ENCODE measurements at regions not wholly inside any gene's neighbourhood (a gene's known extent, or its start where the extent isn't known, plus 50 kb on each side); places are given as distances from the start of the nearest gene placed in this dataset.

DNA sequence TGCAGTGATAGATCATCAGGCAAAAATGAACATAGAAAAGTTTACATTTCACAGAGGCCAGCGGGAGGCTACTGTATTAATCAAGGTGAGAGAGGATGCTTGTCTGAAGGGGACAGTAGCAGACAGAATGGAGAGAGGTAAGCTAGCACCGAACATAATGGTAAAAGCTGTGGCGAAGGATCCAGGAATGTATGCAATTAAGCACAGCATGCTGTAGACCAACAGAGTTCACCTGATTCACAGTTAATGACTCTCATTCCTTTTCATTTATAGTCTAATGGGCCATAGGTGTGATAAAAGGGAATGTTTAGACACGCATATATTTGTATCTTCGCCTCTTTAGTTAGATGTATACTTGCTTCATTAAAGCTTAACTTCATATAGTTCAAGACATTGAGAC lies 150.9 kb upstream of the MBL2 start:
- intact Hi-C loops (cut with micrococcal nuclease), result no loop called here
- Mint-ChIP-seq H3K9me3 (ENCODE audit: unreplicated experiment) (no peaks in the 10 kb centered on the region), H3K4me1 (ENCODE audit: insufficient read depth, unreplicated experiment) (no peaks in the 10 kb centered on the region), H3K27ac (ENCODE audit: low read depth, unreplicated experiment) (no peak overlapping the region), H3K27me3 (ENCODE audit: insufficient read depth, unreplicated experiment) (no peaks in the 10 kb centered on the region), H3K36me3 (ENCODE audit: insufficient read depth, unreplicated experiment) (no peaks in the 10 kb centered on the region), H3K4me3 (ENCODE audit: unreplicated experiment) (no peak overlapping the region)
- no peak for TF ChIP-seq CTCF (IDR thresholded peaks at IDR 0.05; ENCODE audit: unreplicated experiment)
- no peak for DNase-seq (ENCODE audit: unreplicated experiment)
- POLR2A ChIA-PET, result no interaction called here
- BruUV-seq (replicated peaks), result no TSS peak
- CTCF ChIA-PET, result no interaction called here

DNA sequence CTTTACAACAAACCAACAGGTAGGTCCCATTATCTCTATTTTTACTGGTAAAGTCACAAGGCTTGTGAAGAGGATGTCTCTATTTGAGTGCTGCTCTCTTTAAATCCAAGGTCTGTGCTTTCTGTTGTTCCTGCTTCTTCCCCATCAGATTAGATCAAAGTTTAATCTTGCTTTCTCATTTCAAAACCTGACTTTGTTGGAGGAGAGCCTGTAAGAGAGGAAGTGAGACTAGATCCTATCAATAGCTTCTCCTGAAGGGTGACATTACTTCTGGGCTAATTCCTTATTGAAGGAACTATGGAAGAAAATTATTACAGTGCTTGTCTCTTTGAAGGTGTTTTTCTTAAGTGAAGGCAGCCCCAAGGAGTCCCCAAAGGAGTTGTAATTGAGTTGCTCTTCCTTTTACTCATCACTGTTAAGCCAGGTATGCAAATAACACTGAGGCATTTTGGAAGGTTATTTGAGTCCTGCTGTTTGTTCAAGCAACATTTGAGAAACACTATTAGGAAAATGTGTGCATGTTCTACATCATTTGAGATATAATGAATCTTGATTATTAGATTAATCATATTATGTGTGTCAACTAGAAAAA lies 146.2 kb upstream of the MBL2 start:
- Mint-ChIP-seq H3K27me3 (ENCODE audit: insufficient read depth, unreplicated experiment) (no peaks in the 10 kb centered on the region), H3K4me3 (ENCODE audit: unreplicated experiment) (no peak overlapping the region), H3K36me3 (ENCODE audit: insufficient read depth, unreplicated experiment) (no peaks in the 10 kb centered on the region), H3K4me1 (ENCODE audit: insufficient read depth, unreplicated experiment) (no peaks in the 10 kb centered on the region), H3K9me3 (ENCODE audit: unreplicated experiment) (no peaks in the 10 kb centered on the region), H3K27ac (ENCODE audit: low read depth, unreplicated experiment) (no peak overlapping the region)
- TF ChIP-seq CTCF (IDR thresholded peaks at IDR 0.05; ENCODE audit: unreplicated experiment), result no peak
- intact Hi-C loops (cut with micrococcal nuclease), result no loop called here
- POLR2A ChIA-PET, result interaction anchor here (1.1 kb wide), 1 partner anchor 22 kb away, joined by 3 read pairs; no protein-coding TSS in a partner anchor
- CTCF ChIA-PET, result no interaction called here
- BruUV-seq (replicated peaks), result no TSS peak
- no peak for DNase-seq (ENCODE audit: unreplicated experiment)

GRCh38 chr10:52915391-52915790 lies 142.8 kb upstream of the MBL2 start:
- no peaks in the 10 kb centered on the region for H3K36me3 Mint-ChIP-seq (ENCODE audit: insufficient read depth, unreplicated experiment)
- H3K9me3 Mint-ChIP-seq (ENCODE audit: unreplicated experiment), result no peaks in the 10 kb centered on the region
- BruUV-seq (replicated peaks), result no TSS peak
- ChIA-PET CTCF (no interaction called here), POLR2A (no interaction called here)
- intact Hi-C loops (cut with micrococcal nuclease), result no loop called here
- no peak overlapping the region for H3K27ac Mint-ChIP-seq (ENCODE audit: low read depth, unreplicated experiment)
- no peaks in the 10 kb centered on the region for H3K4me1 Mint-ChIP-seq (ENCODE audit: insufficient read depth, unreplicated experiment)
- H3K4me3 Mint-ChIP-seq (ENCODE audit: unreplicated experiment), result no peak overlapping the region
- no peak for DNase-seq (ENCODE audit: unreplicated experiment)
- H3K27me3 Mint-ChIP-seq (ENCODE audit: insufficient read depth, unreplicated experiment), result no peaks in the 10 kb centered on the region
- TF ChIP-seq CTCF (IDR thresholded peaks at IDR 0.05; ENCODE audit: unreplicated experiment), result no peak

- H3K27ac Mint-ChIP-seq (ENCODE audit: low read depth, unreplicated experiment), result no peak overlapping the region
- CTCF ChIA-PET, result interaction anchor here (0.7 kb wide), 1 partner anchor 27 kb away, joined by 3 read pairs; no protein-coding TSS in a partner anchor
Observed at GRCh38 chr10:52911163-52911562, 138.6 kb upstream of the MBL2 start.

More at GRCh38 chr10:52911163-52911562, 138.6 kb upstream of the MBL2 start:
- no peak for TF ChIP-seq CTCF (IDR thresholded peaks at IDR 0.05; ENCODE audit: unreplicated experiment)
- H3K4me3 Mint-ChIP-seq (ENCODE audit: unreplicated experiment), result no peak overlapping the region
- POLR2A ChIA-PET, result no interaction called here
- no peaks in the 10 kb centered on the region for H3K9me3 Mint-ChIP-seq (ENCODE audit: unreplicated experiment)
- peaks cover 2% of the 10 kb centered on the region for H3K4me1 Mint-ChIP-seq (ENCODE audit: insufficient read depth, unreplicated experiment)
- intact Hi-C loops (cut with micrococcal nuclease), result no loop called here
- H3K27me3 Mint-ChIP-seq (ENCODE audit: insufficient read depth, unreplicated experiment), result no peaks in the 10 kb centered on the region
- no peak for DNase-seq (ENCODE audit: unreplicated experiment)
- no TSS peak for BruUV-seq (replicated peaks)
- no peaks in the 10 kb centered on the region for H3K36me3 Mint-ChIP-seq (ENCODE audit: insufficient read depth, unreplicated experiment)
